ENCODE measurements at regions not wholly inside any gene's neighbourhood (a gene's known extent, or its start where the extent isn't known, plus 50 kb on each side); places are given as distances from the start of the nearest gene placed in this dataset.
"Not testable (repeated sequence)": the region's sequence is repeated elsewhere in the genome, so short reads cannot be mapped to it uniquely, and the experiment has no call there.

DNA sequence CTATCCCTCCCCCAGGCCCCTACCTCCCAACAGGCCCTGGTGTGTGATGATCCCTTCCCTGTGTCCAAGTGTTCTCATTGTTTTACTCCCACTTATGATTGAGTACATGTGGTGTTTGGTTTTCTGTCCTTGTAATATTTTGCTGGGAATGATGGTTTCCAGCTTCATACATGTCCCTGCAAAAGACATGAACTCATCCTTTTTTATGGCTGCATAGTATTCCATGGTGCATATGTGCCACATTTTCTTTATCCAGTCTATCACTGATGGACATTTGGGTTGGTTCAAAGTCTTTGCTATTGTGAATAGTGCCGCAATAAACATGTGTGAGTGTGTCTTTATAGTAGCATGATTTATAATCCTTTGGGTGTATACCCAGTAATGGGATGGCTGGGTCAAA lies 151.7 kb downstream of the VSIG4 start:
- H3K27ac ChIP-seq (ENCODE audit: low read depth, low read length, poor library complexity, severe bottlenecking); CTCF ChIA-PET (ENCODE audit: unreplicated experiment); H3K4me1 ChIP-seq (ENCODE audit: insufficient read depth, low read length, poor library complexity, severe bottlenecking); BruUV-seq (replicated peaks); H3K4me2 ChIP-seq (ENCODE audit: low read length); DNase-seq (ENCODE audit: low spot score); H3K36me3 ChIP-seq (ENCODE audit: insufficient read depth, low read length); H4K20me1 ChIP-seq (ENCODE audit: insufficient read depth, low read length); H3K79me2 ChIP-seq (ENCODE audit: insufficient read depth, low read depth, low read length); H3K9me2 ChIP-seq (ENCODE audit: insufficient read depth, low read length); intact Hi-C loops (cut with micrococcal nuclease; ENCODE audit: unreplicated experiment); POLR2A ChIA-PET; H2AFZ ChIP-seq (ENCODE audit: low read length); H3K4me3 ChIP-seq (ENCODE audit: low read depth, low read length, poor library complexity, severe bottlenecking); H3K9me3 ChIP-seq (ENCODE audit: low read length): not testable (repeated sequence)

DNA sequence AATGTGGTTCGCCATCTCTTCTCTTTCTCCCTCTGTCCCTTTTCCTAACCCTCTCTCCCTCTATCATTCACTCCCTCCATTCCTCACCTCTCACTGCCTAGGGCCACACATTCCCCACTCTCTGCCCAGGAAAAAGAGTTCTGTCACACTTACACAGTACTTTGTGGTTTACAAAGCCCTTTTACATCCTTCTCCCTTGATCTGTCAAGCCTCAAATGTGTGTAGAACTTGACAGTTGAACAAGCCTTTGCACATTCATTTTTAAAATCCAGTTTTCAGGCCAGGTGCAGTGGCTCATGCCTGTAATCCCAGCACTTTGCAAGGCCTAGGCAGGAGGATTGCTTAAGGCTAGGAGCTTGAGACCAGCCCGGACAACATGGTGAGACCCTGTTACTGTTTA lies 156.3 kb downstream of the VSIG4 start:
- no peaks in the 10 kb centered on the region for H3K79me2 ChIP-seq (ENCODE audit: insufficient read depth, low read depth, low read length)
- intact Hi-C loops (cut with micrococcal nuclease; ENCODE audit: unreplicated experiment) = no loop called here
- DNase-seq (ENCODE audit: low spot score) = no peak
- H3K9me2 ChIP-seq (ENCODE audit: insufficient read depth, low read length) = no peaks in the 10 kb centered on the region
- no peaks in the 10 kb centered on the region for H3K4me1 ChIP-seq (ENCODE audit: insufficient read depth, low read length, poor library complexity, severe bottlenecking)
- no peaks in the 10 kb centered on the region for H3K36me3 ChIP-seq (ENCODE audit: insufficient read depth, low read length)
- ChIA-PET POLR2A (interaction anchor here (0.7 kb wide), 1 partner anchor 30 kb away, joined by 3 read pairs; no protein-coding TSS in a partner anchor), CTCF (ENCODE audit: unreplicated experiment) (no interaction called here)
- no TSS peak for BruUV-seq (replicated peaks)
- TF ChIP-seq EZH2phosphoT487 (IDR thresholded peaks at IDR 0.05; ENCODE audit: borderline replicate concordance, low read depth, low read length) = no peak
- TF ChIP-seq, protein P1, sequence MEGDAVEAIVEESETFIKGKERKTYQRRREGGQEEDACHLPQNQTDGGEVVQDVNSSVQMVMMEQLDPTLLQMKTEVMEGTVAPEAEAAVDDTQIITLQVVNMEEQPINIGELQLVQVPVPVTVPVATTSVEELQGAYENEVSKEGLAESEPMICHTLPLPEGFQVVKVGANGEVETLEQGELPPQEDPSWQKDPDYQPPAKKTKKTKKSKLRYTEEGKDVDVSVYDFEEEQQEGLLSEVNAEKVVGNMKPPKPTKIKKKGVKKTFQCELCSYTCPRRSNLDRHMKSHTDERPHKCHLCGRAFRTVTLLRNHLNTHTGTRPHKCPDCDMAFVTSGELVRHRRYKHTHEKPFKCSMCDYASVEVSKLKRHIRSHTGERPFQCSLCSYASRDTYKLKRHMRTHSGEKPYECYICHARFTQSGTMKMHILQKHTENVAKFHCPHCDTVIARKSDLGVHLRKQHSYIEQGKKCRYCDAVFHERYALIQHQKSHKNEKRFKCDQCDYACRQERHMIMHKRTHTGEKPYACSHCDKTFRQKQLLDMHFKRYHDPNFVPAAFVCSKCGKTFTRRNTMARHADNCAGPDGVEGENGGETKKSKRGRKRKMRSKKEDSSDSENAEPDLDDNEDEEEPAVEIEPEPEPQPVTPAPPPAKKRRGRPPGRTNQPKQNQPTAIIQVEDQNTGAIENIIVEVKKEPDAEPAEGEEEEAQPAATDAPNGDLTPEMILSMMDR (conservative IDR thresholded peaks at IDR 0.05; ENCODE audit: low read length) = no peak
- no peak overlapping the region for H3K4me2 ChIP-seq (ENCODE audit: low read length)
- no peak overlapping the region for H2AFZ ChIP-seq (ENCODE audit: low read length)
- no peak overlapping the region for H3K27ac ChIP-seq (ENCODE audit: low read depth, low read length, poor library complexity, severe bottlenecking)
- no peaks in the 10 kb centered on the region for H4K20me1 ChIP-seq (ENCODE audit: insufficient read depth, low read length)
- no peaks in the 10 kb centered on the region for H3K9me3 ChIP-seq (ENCODE audit: low read length)
- no peak overlapping the region for H3K4me3 ChIP-seq (ENCODE audit: low read depth, low read length, poor library complexity, severe bottlenecking)

DNA sequence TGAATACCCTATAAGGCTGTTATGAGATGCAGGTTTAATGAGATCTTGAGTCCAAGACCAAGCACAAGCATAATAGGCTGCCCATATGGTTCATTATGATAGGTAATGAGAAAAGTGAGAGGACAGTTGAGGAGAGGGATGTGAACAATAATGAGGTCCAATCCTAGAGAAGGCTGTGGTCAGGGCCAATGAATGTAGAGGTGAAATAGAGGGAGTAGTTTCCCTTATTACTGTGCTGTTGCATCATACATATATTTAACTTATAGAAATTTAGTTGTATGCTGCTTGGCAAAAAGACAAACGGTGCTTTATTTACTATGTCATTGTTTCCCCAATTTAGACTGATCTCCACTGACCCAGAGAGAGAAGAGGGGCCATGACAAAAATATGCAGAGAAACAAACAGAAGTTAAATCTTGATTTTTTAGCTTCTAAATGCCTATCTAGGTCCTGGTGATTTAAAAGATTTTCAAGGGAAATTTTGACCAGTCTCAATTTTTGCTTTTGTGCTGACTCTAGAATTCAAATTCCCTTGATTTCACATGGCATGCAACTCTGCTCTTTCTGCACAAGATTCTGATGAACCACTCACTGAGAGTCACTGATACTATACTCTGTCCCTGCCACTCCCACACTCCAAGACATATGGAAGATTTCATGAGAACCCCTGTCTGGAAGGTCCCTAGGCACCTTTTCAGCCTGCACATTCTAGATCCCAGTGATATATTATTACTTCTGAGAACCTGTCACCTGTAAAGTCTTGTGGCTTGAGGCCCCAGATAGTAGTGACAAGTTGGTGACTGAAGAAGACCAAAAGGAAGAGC lies 159.7 kb downstream of the VSIG4 start:
- DNase-seq (ENCODE audit: low spot score) = no peak
- no peaks in the 10 kb centered on the region for H3K79me2 ChIP-seq (ENCODE audit: insufficient read depth, low read depth, low read length)
- no peaks in the 10 kb centered on the region for H4K20me1 ChIP-seq (ENCODE audit: insufficient read depth, low read length)
- ChIA-PET CTCF (ENCODE audit: unreplicated experiment) (no interaction called here), POLR2A (no interaction called here)
- H3K4me1 ChIP-seq (ENCODE audit: insufficient read depth, low read length, poor library complexity, severe bottlenecking) = no peaks in the 10 kb centered on the region
- no peak overlapping the region for H3K27ac ChIP-seq (ENCODE audit: low read depth, low read length, poor library complexity, severe bottlenecking)
- TF ChIP-seq EZH2phosphoT487 (IDR thresholded peaks at IDR 0.05; ENCODE audit: borderline replicate concordance, low read depth, low read length) = no peak
- TF ChIP-seq, protein P1 (conservative IDR thresholded peaks at IDR 0.05; ENCODE audit: low read length) = no peak
- H3K36me3 ChIP-seq (ENCODE audit: insufficient read depth, low read length) = no peaks in the 10 kb centered on the region
- no peaks in the 10 kb centered on the region for H3K9me2 ChIP-seq (ENCODE audit: insufficient read depth, low read length)
- H2AFZ ChIP-seq (ENCODE audit: low read length) = no peak overlapping the region
- H3K4me3 ChIP-seq (ENCODE audit: low read depth, low read length, poor library complexity, severe bottlenecking) = no peak overlapping the region
- intact Hi-C loops (cut with micrococcal nuclease; ENCODE audit: unreplicated experiment) = no loop called here
- H3K4me2 ChIP-seq (ENCODE audit: low read length) = no peak overlapping the region
- no TSS peak for BruUV-seq (replicated peaks)
- H3K9me3 ChIP-seq (ENCODE audit: low read length) = no peaks in the 10 kb centered on the region

Measured in OCI-LY7 (cell line).